ENCODE measurements at regions not wholly inside any gene's neighbourhood (a gene's known extent, or its start where the extent isn't known, plus 50 kb on each side); places are given as distances from the start of the nearest gene placed in this dataset.

DNA sequence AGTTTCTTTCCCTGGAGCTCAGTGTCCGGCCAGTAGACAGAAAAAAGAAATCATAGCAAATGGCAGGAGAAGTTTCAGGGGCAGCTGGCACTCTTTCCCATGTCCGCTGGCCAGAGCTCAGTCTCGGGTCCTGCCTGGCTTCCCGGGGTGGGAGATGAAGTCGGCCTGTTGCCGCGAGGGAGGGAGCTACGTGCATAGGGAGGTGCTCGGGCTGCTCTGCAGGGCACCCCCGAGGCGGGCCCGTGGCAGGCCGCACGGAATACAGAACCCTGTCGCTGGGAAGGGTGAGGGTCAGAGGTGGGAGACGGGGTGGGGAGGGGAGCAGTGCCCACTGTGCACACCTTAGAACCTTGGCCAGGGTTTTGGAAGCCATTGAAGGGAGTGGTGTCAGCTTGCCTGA, 78.3 kb upstream of the FOXF1 start:
- DNase-seq (ENCODE audit: low read depth, low spot score) = no peak

DNA sequence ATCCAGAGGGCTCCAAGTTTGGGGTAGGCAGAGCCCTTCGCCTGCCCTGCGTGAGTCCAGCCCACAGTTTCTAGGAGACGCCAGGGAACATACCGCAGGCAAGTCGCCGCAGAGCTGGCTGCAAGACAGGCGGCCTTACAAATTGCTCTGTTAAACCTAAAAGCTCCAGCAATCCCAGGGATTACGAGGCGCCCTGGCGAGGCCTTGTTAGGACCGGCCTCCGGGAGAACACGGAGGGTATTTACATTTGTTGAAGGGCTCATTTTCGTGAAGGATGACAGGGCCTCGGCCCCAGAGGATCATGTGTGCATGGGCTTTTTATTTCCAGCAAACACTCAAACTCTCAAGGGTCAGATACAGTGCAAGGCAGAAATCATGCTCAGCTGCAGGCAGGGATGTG, 77.6 kb upstream of the FOXF1 start:
- DNase-seq (ENCODE audit: low read depth, low spot score) = no peak

DNA sequence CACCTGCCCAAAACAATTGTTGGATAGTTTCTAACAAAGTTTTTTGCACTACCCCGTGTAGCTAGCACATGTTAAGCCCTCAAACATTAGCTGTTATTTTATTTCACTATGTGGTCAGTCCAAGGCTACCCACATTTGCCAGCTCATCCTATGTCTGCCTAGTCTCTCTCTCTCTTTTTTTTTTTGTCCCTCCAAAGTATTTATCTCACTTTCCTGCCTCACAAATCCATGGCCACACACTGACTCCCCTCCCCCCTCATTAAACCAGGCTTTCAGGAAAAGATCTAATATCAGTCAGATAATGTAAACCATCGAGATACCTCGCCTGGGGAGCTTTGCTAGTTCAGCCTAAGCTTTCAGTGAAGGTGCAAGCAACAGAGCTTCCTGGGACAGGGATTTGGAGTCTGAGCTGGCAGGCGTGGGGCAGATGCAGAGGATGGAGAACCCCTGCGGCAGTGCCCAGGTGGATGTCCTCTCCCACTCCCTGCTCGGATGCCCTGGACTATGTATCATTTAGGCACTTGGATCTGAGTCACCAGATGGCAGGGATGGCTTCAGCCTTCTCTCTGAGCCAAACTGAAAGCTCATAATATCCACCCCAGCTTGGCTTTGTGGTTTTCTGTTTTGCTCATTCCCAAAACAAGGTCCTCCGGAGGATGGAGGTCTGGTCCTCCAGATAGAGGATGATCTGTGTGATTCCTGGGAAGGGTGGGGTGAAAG, 73.7 kb upstream of the FOXF1 start:
- DNase-seq (ENCODE audit: low read depth, low spot score) = no peak

DNA sequence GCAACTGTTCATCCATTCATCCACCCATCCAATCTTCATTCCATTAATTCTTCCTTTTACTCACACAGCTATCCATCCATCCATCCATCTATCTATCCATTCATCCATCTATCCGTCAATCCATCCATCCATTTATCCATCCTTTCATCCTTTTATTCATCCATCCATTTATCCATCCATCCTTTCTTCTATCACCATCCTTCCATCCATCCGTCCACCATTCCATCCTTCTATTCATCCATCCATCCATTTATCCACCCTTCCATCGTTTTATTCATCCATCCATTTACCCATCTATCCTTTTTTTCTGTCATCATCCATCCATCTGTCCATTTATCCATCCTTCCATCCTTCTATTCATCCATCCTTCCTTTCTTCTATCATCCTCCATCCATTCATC, 73.0 kb upstream of the FOXF1 start:
- no peak for DNase-seq (ENCODE audit: low read depth, low spot score)

DNA sequence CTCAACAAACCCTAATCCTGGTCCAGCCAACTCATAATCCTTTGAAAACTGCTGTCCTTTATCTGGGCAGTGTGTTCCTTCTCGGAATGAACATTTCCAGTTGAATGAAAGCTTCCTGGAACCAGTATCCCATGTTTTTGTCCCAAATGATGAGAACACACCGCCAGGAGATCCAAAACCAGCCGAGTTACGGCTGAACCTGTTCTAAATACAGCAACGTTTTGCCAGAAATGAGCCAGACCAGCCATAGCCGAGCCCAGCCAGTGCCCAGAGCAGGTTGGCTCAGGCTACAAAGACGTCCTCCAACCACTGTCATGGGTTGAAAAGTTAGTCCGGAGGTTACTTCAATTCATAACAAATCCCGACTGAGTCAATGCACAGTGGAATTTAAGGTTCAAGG, 67.6 kb upstream of the FOXF1 start:
- DNase-seq (ENCODE audit: low read depth, low spot score) = no peak

GRCh38 chr16:86443508-86444147, 66.7 kb upstream of the FOXF1 start:
- DNase-seq (ENCODE audit: low read depth, low spot score) = no peak

- no peak for DNase-seq (ENCODE audit: low read depth, low spot score)
Measured at GRCh38 chr16:86444261-86444660, 66.1 kb upstream of the FOXF1 start.

GRCh38 chr16:86444661-86445060, 65.7 kb upstream of the FOXF1 start:
- no peak for DNase-seq (ENCODE audit: low read depth, low spot score)

DNA sequence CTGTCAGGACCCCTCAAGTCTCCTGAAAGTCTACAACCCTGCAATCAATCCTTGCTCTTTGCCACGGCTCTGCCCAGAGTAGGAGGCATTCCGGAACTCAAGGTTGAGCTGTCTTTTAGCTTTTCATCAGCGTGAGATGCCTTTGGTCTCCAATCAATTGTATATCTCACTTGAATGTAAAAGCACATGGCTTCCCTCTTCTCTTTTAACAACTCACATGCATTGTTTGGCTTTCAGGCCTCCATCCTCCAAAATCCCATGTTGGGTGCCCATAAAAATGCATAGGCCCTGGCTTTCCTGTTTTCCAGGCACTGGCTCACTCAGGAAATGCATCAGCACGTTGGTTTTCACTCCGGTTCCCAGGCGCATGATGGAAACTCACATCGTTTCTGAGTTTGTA, 64.0 kb upstream of the FOXF1 start:
- DNase-seq (ENCODE audit: low read depth, low spot score) = no peak

- no peak for DNase-seq (ENCODE audit: low read depth, low spot score)
Measured at GRCh38 chr16:86447228-86447627, 63.1 kb upstream of the FOXF1 start.

- DNase-seq (ENCODE audit: low read depth, low spot score) = no peak
Measured at GRCh38 chr16:86448306-86448890, 61.9 kb upstream of the FOXF1 start.

DNA sequence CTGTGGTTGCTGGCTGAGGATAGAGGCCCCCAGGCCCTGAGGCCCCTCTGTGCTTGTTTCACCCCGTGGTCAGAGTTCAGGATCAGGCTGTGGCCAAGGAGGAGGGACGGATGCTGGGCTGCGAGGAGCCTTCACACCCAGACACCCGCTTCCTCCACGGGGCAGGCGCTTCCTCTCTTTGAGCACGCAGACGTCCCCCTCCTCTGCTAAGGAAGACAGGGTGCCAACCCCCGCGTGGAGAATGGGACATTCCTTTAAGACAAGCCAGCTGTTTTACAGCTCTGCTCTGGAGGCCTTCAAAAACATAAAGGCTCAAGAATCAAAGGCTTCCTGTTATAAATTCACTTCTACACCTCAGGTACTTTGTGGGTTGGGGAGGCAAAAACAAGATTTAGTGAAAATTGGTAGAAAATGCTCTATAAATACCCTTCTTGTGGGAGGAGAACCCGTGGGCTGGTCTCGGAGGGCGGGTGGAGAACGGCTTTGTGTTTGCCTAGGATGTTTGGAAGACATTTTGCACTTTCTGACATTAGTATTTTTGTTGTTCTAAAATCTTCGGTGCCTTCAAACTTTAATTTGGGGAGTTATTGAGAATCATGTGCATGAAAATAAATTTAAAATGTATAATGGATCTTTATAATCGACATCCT, 60.8 kb upstream of the FOXF1 start:
- no peak for DNase-seq (ENCODE audit: low read depth, low spot score)

DNA sequence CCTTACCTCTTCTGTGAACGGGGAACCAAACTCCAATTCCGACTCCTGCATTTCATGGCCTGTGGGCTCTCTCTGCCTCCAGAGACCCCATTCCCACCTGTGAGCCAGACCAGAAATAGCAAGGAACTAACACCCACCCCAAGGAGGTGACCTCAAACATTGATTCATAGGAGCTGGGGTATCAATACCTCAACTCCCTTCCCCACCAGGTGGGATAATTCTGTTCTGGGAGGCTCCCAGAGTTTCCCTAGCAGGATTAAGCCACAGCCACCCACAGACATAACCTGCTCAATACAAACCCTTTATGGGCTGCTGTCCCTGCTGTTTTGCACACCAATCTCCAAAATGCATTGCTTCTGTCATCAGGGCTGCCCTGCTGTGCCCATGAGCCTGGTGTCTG, 59.6 kb upstream of the FOXF1 start:
- no peak for DNase-seq (ENCODE audit: low read depth, low spot score)

DNA sequence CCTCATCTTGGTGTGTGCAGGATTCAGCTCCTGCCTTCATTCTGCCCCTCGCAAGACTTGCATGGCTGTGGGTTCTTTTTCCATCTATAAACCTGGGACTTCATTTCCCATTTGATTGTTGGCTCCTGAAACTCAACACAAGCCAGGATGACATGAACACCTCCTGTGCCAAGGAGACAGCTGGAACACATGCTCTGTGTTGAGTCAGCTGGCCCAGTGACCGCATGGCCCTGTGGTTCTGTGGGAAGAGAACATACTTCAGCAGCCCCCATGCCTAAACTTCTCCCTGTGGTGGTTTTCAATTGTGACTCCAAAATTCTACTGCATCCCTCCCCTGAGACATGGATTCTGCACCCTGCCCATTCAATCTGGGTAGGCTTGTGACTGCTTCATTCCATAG, 57.9 kb upstream of the FOXF1 start:
- no peak for DNase-seq (ENCODE audit: low read depth, low spot score)

DNA sequence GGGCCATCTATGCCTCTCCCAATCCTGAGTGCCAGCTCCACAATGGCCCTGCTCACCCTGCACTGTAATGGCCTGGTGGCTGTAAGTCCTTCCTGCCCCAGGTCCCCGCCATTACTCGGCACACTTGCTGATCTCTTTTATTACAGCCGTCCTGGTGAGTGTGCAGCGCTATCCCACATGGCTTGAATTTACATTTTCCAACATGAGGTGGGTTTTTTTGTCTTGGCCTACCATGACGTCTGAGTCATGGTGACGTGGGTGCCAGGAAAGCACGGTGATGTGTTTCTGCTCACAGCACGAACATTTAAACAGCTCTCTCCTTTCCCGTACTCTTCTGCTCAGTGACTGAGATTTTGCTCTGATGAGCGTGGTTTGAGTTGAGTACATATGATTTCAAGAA, 55.2 kb upstream of the FOXF1 start:
- DNase-seq (ENCODE audit: low read depth, low spot score) = no peak

GRCh38 chr16:86455640-86456039, 54.7 kb upstream of the FOXF1 start:
- no peak for DNase-seq (ENCODE audit: low read depth, low spot score)

GRCh38 chr16:86457501-86458148, 52.7 kb upstream of the FOXF1 start:
- DNase-seq (ENCODE audit: low read depth, low spot score) = no peak

GRCh38 chr16:86458149-86458777, 52.1 kb upstream of the FOXF1 start:
- no peak for DNase-seq (ENCODE audit: low read depth, low spot score)

DNA sequence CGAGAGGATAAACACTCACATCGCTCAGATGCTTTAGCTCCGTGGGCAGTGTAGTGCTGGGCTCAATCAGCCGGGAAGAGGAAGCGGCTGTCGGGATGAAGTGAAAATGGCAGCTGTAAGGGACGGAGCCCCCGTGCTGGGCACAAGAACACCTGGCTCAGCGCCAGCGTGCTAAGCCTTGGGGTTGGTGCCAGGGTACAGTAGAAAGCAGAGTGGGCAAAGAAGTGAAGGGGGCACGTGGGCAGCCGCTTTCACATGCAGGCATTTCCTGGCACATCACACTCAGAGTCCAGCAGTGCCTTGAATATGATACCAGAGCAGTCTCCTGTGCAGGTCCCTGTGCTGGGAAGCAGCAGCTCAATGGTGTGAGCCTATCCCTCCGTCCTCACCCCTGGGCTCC, 51.1 kb upstream of the FOXF1 start:
- DNase-seq (ENCODE audit: low read depth, low spot score) = no peak
